Type B pancreatic cell (in vitro differentiated cells): ENCODE measurements at regions not wholly inside any gene's neighbourhood (a gene's known extent, or its start where the extent isn't known, plus 50 kb on each side); places are given as distances from the start of the nearest gene placed in this dataset.
"Not testable (repeated sequence)": the region's sequence is repeated elsewhere in the genome, so short reads cannot be mapped to it uniquely, and the experiment has no call there.

Experiments used
- DNase-seq: peaks from one replicate; pipeline ENCODE4 v3.0.0; 2021; ENCODE audit warnings: mixed read lengths; ENCODE audit not compliant: unreplicated experiment; ENCODE audit errors: extremely low spot score
- H3K27ac Mint-ChIP-seq: 2 replicates; pipeline ENCODE4 v1.8.0; 2021; ENCODE audit warnings: mild to moderate bottlenecking, mixed read lengths
- H3K27me3 Mint-ChIP-seq: 2 replicates; pipeline ENCODE4 v1.8.0; 2021; ENCODE audit warnings: mixed read lengths
- H3K36me3 Mint-ChIP-seq: 2 replicates; pipeline ENCODE4 v1.8.0; 2021; ENCODE audit warnings: mixed read lengths
- H3K4me1 Mint-ChIP-seq: one replicate; pipeline ENCODE4 v1.8.0; 2021; ENCODE audit warnings: mixed read lengths; ENCODE audit not compliant: unreplicated experiment
- H3K4me3 Mint-ChIP-seq: 2 replicates; pipeline ENCODE4 v1.8.0; 2021; ENCODE audit warnings: mild to moderate bottlenecking, mixed read lengths
- H3K9me3 Mint-ChIP-seq: 2 replicates; pipeline ENCODE4 v1.8.0; 2021; ENCODE audit warnings: mixed read lengths
- CTCF ChIP-seq: fragments of 200-600 bp; sonication (generic); conservative IDR thresholded peaks from 2 replicates; pipeline ENCODE4 v1.5.0; 2021; ENCODE audit warnings: antibody characterized with exemption, mild to moderate bottlenecking

GRCh38 chr10:124193309-124193696, 99.9 kb upstream of the CHST15 start:
- Mint-ChIP-seq H3K4me1 (peaks cover 16% of the 10 kb centered on the region), H3K36me3 (no peaks in the 10 kb centered on the region)

DNA sequence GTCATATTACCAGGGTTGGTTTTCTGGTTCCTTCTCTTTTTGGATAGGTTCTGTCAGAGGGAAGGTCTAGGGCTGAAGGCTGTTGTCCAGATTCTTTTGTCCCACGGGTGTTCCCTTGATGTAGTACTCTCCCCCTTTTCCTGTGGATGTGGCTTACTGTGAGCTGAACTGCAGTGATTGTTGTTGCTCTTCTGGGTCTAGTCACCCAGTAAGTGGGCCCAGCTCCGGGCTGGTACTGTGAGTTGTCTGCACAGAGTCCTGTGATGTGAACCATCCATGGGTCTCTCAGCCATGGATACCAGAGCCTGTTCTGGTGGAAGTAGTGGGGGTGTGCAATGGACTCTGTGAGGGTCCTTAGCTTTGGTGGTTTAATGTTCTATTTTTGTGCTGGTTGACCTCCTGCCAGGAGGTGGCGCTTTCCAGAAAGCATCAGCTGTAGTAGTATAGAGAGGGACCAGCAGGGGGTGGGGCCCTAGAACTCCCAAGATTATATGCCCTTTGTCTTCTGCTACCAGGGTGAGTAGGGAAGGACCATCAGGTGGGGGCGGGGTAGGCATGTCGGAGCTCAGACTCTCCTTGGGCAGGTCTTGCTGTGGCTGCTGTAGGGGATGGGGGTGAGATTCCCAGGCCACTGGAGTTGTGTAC, 99.4 kb upstream of the CHST15 start:
- not testable (repeated sequence) for DNase-seq, H3K27ac Mint-ChIP-seq, H3K4me3 Mint-ChIP-seq, H3K36me3 Mint-ChIP-seq, H3K9me3 Mint-ChIP-seq
- Mint-ChIP-seq H3K27me3 (peaks cover 29% of the 10 kb centered on the region), H3K4me1 (peaks cover 11% of the 10 kb centered on the region)
- TF ChIP-seq CTCF, result peak; percentile 36

More at GRCh38 chr10:124193309-124193696, 99.9 kb upstream of the CHST15 start:
- no peak overlapping the region for H3K4me3 Mint-ChIP-seq
- no peak for DNase-seq
- H3K27ac Mint-ChIP-seq, result no peak overlapping the region
- H3K9me3 Mint-ChIP-seq, result peaks cover 7% of the 10 kb centered on the region
- peaks cover 29% of the 10 kb centered on the region for H3K27me3 Mint-ChIP-seq
- no peak for TF ChIP-seq CTCF

DNA sequence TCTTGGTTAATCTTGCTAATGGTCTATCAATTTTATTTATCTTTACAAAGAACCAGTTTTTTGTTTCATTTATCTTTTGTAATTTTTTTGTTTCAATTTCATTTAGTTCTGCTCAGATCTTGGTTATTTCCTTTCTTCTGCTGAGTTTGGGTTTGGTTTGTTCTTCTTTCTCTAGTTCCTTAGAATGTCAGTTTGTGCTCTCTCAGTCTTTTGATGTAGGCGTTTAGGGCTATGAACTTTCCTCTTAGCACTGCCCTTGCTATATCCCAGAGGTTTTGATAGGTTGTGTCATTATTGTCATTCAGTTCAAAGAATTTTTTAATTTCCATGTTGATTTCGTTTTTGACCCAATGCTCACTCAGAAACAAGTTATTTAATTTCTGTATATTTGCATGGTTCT, 97.1 kb upstream of the CHST15 start:
- H3K27ac Mint-ChIP-seq, H3K36me3 Mint-ChIP-seq, H3K4me1 Mint-ChIP-seq, H3K9me3 Mint-ChIP-seq, DNase-seq, H3K4me3 Mint-ChIP-seq: not testable (repeated sequence)
- peaks cover 29% of the 10 kb centered on the region for H3K27me3 Mint-ChIP-seq

DNA sequence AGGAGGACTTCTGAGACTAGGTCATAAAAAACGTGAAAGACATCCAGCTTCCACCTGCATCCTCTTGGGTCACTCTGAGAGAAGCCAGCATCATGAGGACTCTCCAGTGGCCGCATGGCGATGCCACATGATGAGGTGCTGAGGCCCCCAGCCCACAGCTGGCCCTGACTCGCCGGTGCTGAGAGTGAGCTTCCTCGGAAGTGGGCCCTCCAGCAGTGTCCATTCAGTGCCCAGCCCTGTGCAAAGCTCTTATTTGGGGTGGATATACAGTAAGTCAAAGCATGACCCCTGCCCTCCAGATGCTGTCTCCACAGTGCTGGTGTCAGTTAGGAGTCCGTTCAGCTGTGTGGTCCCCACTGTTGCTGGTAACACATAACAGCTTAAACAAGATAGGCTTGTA, 93.6 kb upstream of the CHST15 start:
- H3K4me1 Mint-ChIP-seq, result peaks cover 10% of the 10 kb centered on the region
- H3K27me3 Mint-ChIP-seq, result peaks cover 28% of the 10 kb centered on the region
- TF ChIP-seq CTCF, result no peak
- no peak overlapping the region for H3K27ac Mint-ChIP-seq
- DNase-seq, result no peak
- peaks cover 7% of the 10 kb centered on the region for H3K9me3 Mint-ChIP-seq
- H3K4me3 Mint-ChIP-seq, result no peak overlapping the region
- no peaks in the 10 kb centered on the region for H3K36me3 Mint-ChIP-seq

DNA sequence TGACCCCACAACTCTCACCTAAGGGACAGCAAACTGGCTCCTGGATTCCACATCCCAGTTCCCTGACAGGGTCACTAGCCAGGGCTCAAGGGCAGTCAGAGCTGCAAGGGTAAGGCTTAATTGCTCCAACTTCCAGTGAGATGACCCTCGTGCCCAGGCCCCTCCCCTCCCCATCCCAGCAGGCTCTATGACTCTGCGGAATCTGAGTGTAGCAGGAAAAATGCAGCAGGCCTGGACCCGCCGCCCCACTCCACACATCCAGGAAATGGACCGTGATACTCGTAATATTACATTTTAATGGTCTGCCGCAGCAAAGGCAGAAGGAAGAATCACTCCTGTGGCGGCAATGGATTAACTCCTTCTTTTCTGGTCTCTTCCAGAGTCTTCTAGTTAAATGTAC, 91.7 kb upstream of the CHST15 start:
- DNase-seq, result no peak
- Mint-ChIP-seq H3K27me3 (peaks cover 13% of the 10 kb centered on the region), H3K36me3 (no peaks in the 10 kb centered on the region), H3K27ac (no peak overlapping the region), H3K4me1 (peaks cover 10% of the 10 kb centered on the region), H3K9me3 (peaks cover 7% of the 10 kb centered on the region), H3K4me3 (no peak overlapping the region)
- TF ChIP-seq CTCF, result no peak

GRCh38 chr10:124184208-124184830, 90.9 kb upstream of the CHST15 start:
- Mint-ChIP-seq H3K9me3 (peaks cover 6% of the 10 kb centered on the region), H3K27ac (no peak overlapping the region), H3K4me3 (no peak overlapping the region), H3K4me1 (peaks cover 10% of the 10 kb centered on the region), H3K36me3 (no peaks in the 10 kb centered on the region), H3K27me3 (peaks cover 8% of the 10 kb centered on the region)
- DNase-seq, result no peak
- no peak for TF ChIP-seq CTCF
